Fibroblast of mammary gland (primary cell): ENCODE measurements at regions not wholly inside any gene's neighbourhood (a gene's known extent, or its start where the extent isn't known, plus 50 kb on each side); places are given as distances from the start of the nearest gene placed in this dataset.
"Not testable (repeated sequence)": the region's sequence is repeated elsewhere in the genome, so short reads cannot be mapped to it uniquely, and the experiment has no call there.

Experiments
- DNase-seq: peaks from one replicate; pipeline ENCODE4 v3.0.0-alpha.2; 2010; ENCODE audit warnings: low read depth
- H3K4me3 ChIP-seq: 2 replicates; pipeline ENCODE4 v1.5.1; 2011; ENCODE audit warnings: low read depth, mild to moderate bottlenecking, low read length, moderate library complexity; ENCODE audit not compliant: control insufficient read depth
- CTCF ChIP-seq: conservative IDR thresholded peaks from 2 replicates; pipeline ENCODE4 v1.5.1; 2011; ENCODE audit warnings: low read depth, low read length, inconsistent platforms; ENCODE audit not compliant: control insufficient read depth, insufficient read depth

GRCh38 chr6:101181006-101181405 lies 212.5 kb upstream of the GRIK2 start:
- no peak for TF ChIP-seq CTCF
- DNase-seq, result no peak
- no peak overlapping the region for H3K4me3 ChIP-seq

GRCh38 chr6:101188285-101188798 lies 205.2 kb upstream of the GRIK2 start:
- H3K4me3 ChIP-seq, DNase-seq: not testable (repeated sequence)

- peak; percentile 21 for DNase-seq
- no peak overlapping the region for H3K4me3 ChIP-seq
- no peak for TF ChIP-seq CTCF
Observed at GRCh38 chr6:101195588-101195987, 197.9 kb upstream of the GRIK2 start.

GRCh38 chr6:101199441-101199840 lies 194.1 kb upstream of the GRIK2 start:
- no peak for TF ChIP-seq CTCF
- no peak overlapping the region for H3K4me3 ChIP-seq
- no peak for DNase-seq

GRCh38 chr6:101202867-101203374 lies 190.6 kb upstream of the GRIK2 start:
- no peak overlapping the region for H3K4me3 ChIP-seq
- TF ChIP-seq CTCF, result no peak
- DNase-seq, result no peak

GRCh38 chr6:101203664-101204063 lies 189.8 kb upstream of the GRIK2 start:
- no peak for DNase-seq
- no peak overlapping the region for H3K4me3 ChIP-seq
- TF ChIP-seq CTCF, result no peak

- DNase-seq, result no peak
- TF ChIP-seq CTCF, result no peak
Observed at GRCh38 chr6:101208152-101208551, 185.4 kb upstream of the GRIK2 start.

More at GRCh38 chr6:101208152-101208551, 185.4 kb upstream of the GRIK2 start:
- no peak overlapping the region for H3K4me3 ChIP-seq
